Gastrocnemius medialis (tissue), 4 donors: ENCODE measurements at regions not wholly inside any gene's neighbourhood (a gene's known extent, or its start where the extent isn't known, plus 50 kb on each side); places are given as distances from the start of the nearest gene placed in this dataset.

ENCODE experiments used
- POLR2A ChIP-seq, 2 donors: fragments of 450-650 bp; IDR thresholded peaks; one replicate each; pipeline ENCODE4 v1.6.1; 2017; ENCODE audit warnings: antibody characterized with exemption in 2 of 2, mild to moderate bottlenecking in 2 of 2, moderate library complexity in 2 of 2
- TF ChIP-seq, protein P1 (sequence below), 5 experiments: fragments of 450-650 bp in 3 of 5; fragments of 200-600 bp in 2 of 5; sonication (generic) in 2 of 5; IDR thresholded peaks in 4 of 5; conservative IDR thresholded peaks in 1 of 5; 1 replicate in 4 of 5; 2 replicates in 1 of 5; pipeline ENCODE4 v1.5.1; 2016 to 2019; ENCODE audit warnings: antibody characterized with exemption in 5 of 5, mild to moderate bottlenecking in 3 of 5, moderate library complexity in 3 of 5

DNA sequence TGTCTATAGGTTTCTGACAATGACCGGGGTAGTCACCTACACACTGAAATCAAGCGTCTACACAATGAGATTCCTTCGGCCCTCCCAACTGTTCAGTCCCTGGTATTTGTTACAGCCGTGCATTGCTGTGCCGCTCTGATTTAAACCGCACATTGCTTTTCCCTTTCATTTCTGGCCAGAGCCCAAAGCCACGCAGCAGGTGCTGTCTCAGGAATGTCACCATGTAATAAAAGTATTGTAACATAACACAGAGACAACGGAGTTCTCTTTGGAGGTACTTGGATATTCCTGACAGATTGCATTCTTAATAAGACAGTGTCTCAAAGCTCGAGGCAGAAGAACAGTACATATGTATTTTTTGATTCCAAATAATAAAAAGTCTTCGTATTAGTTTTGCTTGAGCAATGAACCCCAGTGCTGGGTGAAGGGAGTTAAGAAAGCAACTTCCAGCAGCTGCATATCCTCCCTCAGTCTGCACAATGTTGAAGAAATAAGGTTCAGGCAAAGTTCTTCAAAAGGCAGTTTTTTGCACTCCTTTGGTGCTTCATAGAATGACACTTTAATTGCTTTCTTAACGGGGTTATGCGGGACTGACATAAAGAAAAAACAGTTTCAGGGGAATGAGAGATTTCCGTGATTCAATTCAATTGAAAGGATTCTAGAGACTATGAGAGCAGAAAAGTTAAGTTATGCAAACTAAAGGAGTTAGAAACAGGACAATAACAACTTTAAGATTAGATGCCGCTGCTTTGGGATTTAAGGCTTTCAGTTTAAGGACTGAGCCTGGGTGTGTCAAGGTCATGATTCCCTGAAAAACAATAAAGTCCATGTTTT lies 288.7 kb upstream of the FLRT2 start:
- TF ChIP-seq, protein P1, sequence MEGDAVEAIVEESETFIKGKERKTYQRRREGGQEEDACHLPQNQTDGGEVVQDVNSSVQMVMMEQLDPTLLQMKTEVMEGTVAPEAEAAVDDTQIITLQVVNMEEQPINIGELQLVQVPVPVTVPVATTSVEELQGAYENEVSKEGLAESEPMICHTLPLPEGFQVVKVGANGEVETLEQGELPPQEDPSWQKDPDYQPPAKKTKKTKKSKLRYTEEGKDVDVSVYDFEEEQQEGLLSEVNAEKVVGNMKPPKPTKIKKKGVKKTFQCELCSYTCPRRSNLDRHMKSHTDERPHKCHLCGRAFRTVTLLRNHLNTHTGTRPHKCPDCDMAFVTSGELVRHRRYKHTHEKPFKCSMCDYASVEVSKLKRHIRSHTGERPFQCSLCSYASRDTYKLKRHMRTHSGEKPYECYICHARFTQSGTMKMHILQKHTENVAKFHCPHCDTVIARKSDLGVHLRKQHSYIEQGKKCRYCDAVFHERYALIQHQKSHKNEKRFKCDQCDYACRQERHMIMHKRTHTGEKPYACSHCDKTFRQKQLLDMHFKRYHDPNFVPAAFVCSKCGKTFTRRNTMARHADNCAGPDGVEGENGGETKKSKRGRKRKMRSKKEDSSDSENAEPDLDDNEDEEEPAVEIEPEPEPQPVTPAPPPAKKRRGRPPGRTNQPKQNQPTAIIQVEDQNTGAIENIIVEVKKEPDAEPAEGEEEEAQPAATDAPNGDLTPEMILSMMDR (IDR thresholded peaks at IDR 0.05 in 4 of 5, conservative IDR thresholded peaks at IDR 0.05 in 1 of 5): no peak
- no peak for TF ChIP-seq POLR2A (IDR thresholded peaks at IDR 0.05)
